ENCODE measurements at regions not wholly inside any gene's neighbourhood (a gene's known extent, or its start where the extent isn't known, plus 50 kb on each side); places are given as distances from the start of the nearest gene placed in this dataset.

GRCh38 chr2:133768256-133768655 is 200.0 kb upstream of the NCKAP5 start:
- Histone ChIP-seq H3K4me3 (ENCODE audit: low read depth, low read length, poor library complexity, severe bottlenecking) (no peak overlapping the region), H4K20me1 (ENCODE audit: insufficient read depth, low read length) (no peaks in the 10 kb centered on the region), H3K36me3 (ENCODE audit: insufficient read depth, low read length) (no peaks in the 10 kb centered on the region), H3K79me2 (ENCODE audit: insufficient read depth, low read depth, low read length) (no peaks in the 10 kb centered on the region), H3K4me1 (ENCODE audit: insufficient read depth, low read length, poor library complexity, severe bottlenecking) (no peaks in the 10 kb centered on the region), H3K9me2 (ENCODE audit: insufficient read depth, low read length) (no peaks in the 10 kb centered on the region), H3K4me2 (ENCODE audit: low read length) (no peak overlapping the region), H3K9me3 (ENCODE audit: low read length) (no peaks in the 10 kb centered on the region), H2AFZ (ENCODE audit: low read length) (no peak overlapping the region), H3K27ac (ENCODE audit: low read depth, low read length, poor library complexity, severe bottlenecking) (no peak overlapping the region)
- intact Hi-C loops (cut with micrococcal nuclease; ENCODE audit: unreplicated experiment), result no loop called here
- BruUV-seq (replicated peaks), result no TSS peak
- DNase-seq (ENCODE audit: low spot score), result no peak
- ChIA-PET CTCF (ENCODE audit: unreplicated experiment) (no interaction called here), POLR2A (no interaction called here)
- TF ChIP-seq EZH2phosphoT487 (IDR thresholded peaks at IDR 0.05; ENCODE audit: borderline replicate concordance, low read depth, low read length), result no peak
- TF ChIP-seq, protein P1, sequence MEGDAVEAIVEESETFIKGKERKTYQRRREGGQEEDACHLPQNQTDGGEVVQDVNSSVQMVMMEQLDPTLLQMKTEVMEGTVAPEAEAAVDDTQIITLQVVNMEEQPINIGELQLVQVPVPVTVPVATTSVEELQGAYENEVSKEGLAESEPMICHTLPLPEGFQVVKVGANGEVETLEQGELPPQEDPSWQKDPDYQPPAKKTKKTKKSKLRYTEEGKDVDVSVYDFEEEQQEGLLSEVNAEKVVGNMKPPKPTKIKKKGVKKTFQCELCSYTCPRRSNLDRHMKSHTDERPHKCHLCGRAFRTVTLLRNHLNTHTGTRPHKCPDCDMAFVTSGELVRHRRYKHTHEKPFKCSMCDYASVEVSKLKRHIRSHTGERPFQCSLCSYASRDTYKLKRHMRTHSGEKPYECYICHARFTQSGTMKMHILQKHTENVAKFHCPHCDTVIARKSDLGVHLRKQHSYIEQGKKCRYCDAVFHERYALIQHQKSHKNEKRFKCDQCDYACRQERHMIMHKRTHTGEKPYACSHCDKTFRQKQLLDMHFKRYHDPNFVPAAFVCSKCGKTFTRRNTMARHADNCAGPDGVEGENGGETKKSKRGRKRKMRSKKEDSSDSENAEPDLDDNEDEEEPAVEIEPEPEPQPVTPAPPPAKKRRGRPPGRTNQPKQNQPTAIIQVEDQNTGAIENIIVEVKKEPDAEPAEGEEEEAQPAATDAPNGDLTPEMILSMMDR (conservative IDR thresholded peaks at IDR 0.05; ENCODE audit: low read length), result no peak

DNA sequence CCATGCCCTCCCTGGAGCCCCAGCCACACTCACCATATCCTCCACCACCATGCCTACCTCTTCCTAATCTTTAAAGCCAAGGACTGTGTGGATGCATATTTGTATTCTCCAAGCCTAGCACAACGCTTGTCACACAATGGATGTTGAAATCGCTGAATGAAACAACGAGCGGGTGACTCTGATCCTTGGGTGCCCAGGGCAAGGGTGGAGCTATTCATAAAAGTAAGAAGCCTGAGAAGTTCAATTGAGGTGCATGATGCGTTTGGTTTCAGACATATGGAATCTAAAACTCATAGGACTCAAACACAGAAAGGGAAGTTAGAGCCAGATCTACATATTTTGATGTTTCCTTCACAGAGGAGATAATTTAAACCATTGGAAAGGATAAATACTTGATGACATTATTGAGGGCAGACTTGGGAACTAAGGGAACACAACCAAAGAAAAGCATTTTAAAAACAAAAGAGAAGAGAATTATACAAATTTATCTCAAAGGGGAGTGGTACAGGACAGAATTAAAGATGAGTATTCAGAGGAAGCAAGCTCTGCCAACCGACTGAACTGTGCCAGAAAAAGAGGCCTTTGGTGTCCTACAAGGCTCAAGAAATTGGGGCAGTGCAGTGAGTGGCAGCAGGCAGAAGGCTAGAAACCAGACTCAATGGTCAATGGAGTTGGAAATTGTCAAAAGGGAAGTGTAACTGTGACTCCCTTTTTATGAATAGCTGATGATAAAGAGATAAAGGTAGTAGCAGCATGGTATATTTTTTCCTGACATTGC is 200.6 kb upstream of the NCKAP5 start:
- no peaks in the 10 kb centered on the region for H3K9me2 ChIP-seq (ENCODE audit: insufficient read depth, low read length)
- H3K4me3 ChIP-seq (ENCODE audit: low read depth, low read length, poor library complexity, severe bottlenecking), result no peak overlapping the region
- DNase-seq (ENCODE audit: low spot score), result no peak
- no peak overlapping the region for H2AFZ ChIP-seq (ENCODE audit: low read length)
- H4K20me1 ChIP-seq (ENCODE audit: insufficient read depth, low read length), result no peaks in the 10 kb centered on the region
- H3K9me3 ChIP-seq (ENCODE audit: low read length), result no peaks in the 10 kb centered on the region
- H3K36me3 ChIP-seq (ENCODE audit: insufficient read depth, low read length), result no peaks in the 10 kb centered on the region
- H3K79me2 ChIP-seq (ENCODE audit: insufficient read depth, low read depth, low read length), result no peaks in the 10 kb centered on the region
- H3K4me2 ChIP-seq (ENCODE audit: low read length), result no peak overlapping the region
- no peak overlapping the region for H3K27ac ChIP-seq (ENCODE audit: low read depth, low read length, poor library complexity, severe bottlenecking)
- intact Hi-C loops (cut with micrococcal nuclease; ENCODE audit: unreplicated experiment), result no loop called here
- POLR2A ChIA-PET, result no interaction called here
- CTCF ChIA-PET (ENCODE audit: unreplicated experiment), result no interaction called here
- TF ChIP-seq EZH2phosphoT487 (IDR thresholded peaks at IDR 0.05; ENCODE audit: borderline replicate concordance, low read depth, low read length), result no peak
- TF ChIP-seq, protein P1 (conservative IDR thresholded peaks at IDR 0.05; ENCODE audit: low read length), result no peak
- H3K4me1 ChIP-seq (ENCODE audit: insufficient read depth, low read length, poor library complexity, severe bottlenecking), result no peaks in the 10 kb centered on the region
- no TSS peak for BruUV-seq (replicated peaks)

DNA sequence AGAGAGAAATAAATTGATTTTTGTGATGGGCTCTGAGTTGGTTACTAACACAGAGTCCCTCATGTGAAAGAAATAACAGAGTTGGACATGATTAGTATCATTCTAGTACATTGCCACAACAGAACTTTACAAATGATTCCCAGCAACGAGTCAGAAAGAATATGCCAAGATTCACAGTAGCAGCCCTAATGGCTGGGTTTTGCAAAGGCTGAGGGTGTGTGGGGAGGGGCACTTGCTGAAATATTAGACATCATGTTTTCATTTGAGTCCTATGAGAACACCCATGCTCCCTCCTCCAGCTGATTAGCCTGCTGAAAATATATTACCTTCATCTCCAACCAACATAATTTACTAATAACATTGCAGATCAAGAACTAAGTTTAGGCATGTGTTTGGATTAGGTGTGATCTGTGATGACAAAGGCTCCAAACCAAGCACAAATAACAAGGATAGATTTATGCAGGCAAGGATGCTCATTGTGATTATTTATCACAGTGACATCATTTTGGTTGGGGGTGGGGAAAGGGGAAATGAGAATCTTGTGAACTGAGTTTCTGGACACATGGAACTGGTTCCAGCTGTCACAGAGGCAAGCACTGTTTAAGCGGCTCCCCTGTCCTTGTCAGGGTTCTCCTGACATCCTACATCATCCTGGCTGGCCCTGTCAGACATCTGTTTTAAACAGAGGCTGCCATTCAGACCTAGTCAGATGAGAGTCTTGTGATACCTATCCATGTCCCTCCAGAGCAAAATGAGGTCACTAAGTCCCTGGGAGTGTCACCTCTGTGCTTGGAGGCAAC is 205.8 kb upstream of the NCKAP5 start:
- Histone ChIP-seq H3K4me2 (ENCODE audit: low read length) (no peak overlapping the region), H3K27ac (ENCODE audit: low read depth, low read length, poor library complexity, severe bottlenecking) (no peak overlapping the region), H4K20me1 (ENCODE audit: insufficient read depth, low read length) (no peaks in the 10 kb centered on the region), H3K79me2 (ENCODE audit: insufficient read depth, low read depth, low read length) (no peaks in the 10 kb centered on the region), H3K4me1 (ENCODE audit: insufficient read depth, low read length, poor library complexity, severe bottlenecking) (no peaks in the 10 kb centered on the region), H3K9me2 (ENCODE audit: insufficient read depth, low read length) (no peaks in the 10 kb centered on the region), H3K36me3 (ENCODE audit: insufficient read depth, low read length) (no peaks in the 10 kb centered on the region), H3K4me3 (ENCODE audit: low read depth, low read length, poor library complexity, severe bottlenecking) (no peak overlapping the region), H3K9me3 (ENCODE audit: low read length) (no peaks in the 10 kb centered on the region), H2AFZ (ENCODE audit: low read length) (no peak overlapping the region)
- ChIA-PET CTCF (ENCODE audit: unreplicated experiment) (no interaction called here), POLR2A (interaction anchor here (1.2 kb wide), 1 partner anchor 12 kb away, joined by 3 read pairs; no protein-coding TSS in a partner anchor)
- DNase-seq (ENCODE audit: low spot score), result no peak
- no peak for TF ChIP-seq EZH2phosphoT487 (IDR thresholded peaks at IDR 0.05; ENCODE audit: borderline replicate concordance, low read depth, low read length)
- TF ChIP-seq, protein P1 (conservative IDR thresholded peaks at IDR 0.05; ENCODE audit: low read length), result no peak
- intact Hi-C loops (cut with micrococcal nuclease; ENCODE audit: unreplicated experiment), result no loop called here
- BruUV-seq (replicated peaks), result no TSS peak
